ENCODE measurements at regions not wholly inside any gene's neighbourhood (a gene's known extent, or its start where the extent isn't known, plus 50 kb on each side); places are given as distances from the start of the nearest gene placed in this dataset.
"Not testable (repeated sequence)": the region's sequence is repeated elsewhere in the genome, so short reads cannot be mapped to it uniquely, and the experiment has no call there.

DNA sequence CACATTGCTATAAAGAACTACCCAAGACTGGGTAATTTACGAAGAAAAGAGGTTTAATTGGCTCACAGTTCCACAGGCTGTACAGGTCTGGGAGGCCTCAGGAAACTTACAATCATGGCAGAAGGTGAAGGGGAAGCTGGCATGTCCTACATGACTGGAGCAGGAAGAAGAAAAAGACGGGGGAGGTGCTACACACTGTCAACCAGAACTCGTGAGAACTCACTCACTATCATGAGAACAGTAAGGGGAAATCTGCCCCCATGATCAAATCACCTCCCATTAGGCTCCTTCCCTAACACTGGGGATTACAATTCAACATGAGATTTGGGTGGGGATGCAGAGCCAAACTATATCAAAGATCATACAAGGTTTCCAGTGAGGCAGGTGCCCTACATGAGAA is 94.3 kb upstream of the RNU6-1 start:
- not testable (repeated sequence) for TF ChIP-seq EZH2 (IDR thresholded peaks at IDR 0.05; ENCODE audit: borderline replicate concordance, low read length)
- TF ChIP-seq, protein P1, sequence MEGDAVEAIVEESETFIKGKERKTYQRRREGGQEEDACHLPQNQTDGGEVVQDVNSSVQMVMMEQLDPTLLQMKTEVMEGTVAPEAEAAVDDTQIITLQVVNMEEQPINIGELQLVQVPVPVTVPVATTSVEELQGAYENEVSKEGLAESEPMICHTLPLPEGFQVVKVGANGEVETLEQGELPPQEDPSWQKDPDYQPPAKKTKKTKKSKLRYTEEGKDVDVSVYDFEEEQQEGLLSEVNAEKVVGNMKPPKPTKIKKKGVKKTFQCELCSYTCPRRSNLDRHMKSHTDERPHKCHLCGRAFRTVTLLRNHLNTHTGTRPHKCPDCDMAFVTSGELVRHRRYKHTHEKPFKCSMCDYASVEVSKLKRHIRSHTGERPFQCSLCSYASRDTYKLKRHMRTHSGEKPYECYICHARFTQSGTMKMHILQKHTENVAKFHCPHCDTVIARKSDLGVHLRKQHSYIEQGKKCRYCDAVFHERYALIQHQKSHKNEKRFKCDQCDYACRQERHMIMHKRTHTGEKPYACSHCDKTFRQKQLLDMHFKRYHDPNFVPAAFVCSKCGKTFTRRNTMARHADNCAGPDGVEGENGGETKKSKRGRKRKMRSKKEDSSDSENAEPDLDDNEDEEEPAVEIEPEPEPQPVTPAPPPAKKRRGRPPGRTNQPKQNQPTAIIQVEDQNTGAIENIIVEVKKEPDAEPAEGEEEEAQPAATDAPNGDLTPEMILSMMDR (conservative IDR thresholded peaks at IDR 0.05 in 1 of 2, IDR thresholded peaks at IDR 0.05 in 1 of 2; ENCODE audit: extremely low read depth in 1 of 2, insufficient read depth in 1 of 2, low read depth in 1 of 2, low read length in 2 of 2) = not testable (repeated sequence)

Data from mammary epithelial cell (primary cell).